WTC11 (cell line): ENCODE measurements at regions not wholly inside any gene's neighbourhood (a gene's known extent, or its start where the extent isn't known, plus 50 kb on each side); places are given as distances from the start of the nearest gene placed in this dataset.

Experiments used
- ATF1 ChIP-seq: sonication (generic); formaldehyde crosslinking; IDR thresholded peaks from 2 replicates; pipeline ENCODE4 v1.8.1; 2023; ENCODE audit warnings: mild to moderate bottlenecking, moderate library complexity, missing genetic modification reagents
- CREB1 ChIP-seq: sonication (generic); formaldehyde crosslinking; IDR thresholded peaks from 2 replicates; pipeline ENCODE4 v1.8.0; 2023; ENCODE audit warnings: mild to moderate bottlenecking, missing genetic modification reagents
- CTCF ChIP-seq: fragments of 200-600 bp; IDR thresholded peaks from 2 replicates; pipeline ENCODE4 v1.8.0; 2022; ENCODE audit warnings: antibody characterized with exemption
- E2F5 ChIP-seq: sonication (generic); formaldehyde crosslinking; IDR thresholded peaks from 2 replicates; pipeline ENCODE4 v1.8.1; 2022; ENCODE audit warnings: mild to moderate bottlenecking, moderate library complexity, missing genetic modification reagents
- ETV6 ChIP-seq: sonication (generic); formaldehyde crosslinking; IDR thresholded peaks from 2 replicates; pipeline ENCODE4 v1.8.1; 2022; ENCODE audit warnings: mild to moderate bottlenecking, missing genetic modification reagents
- IRF1 ChIP-seq: sonication (generic); formaldehyde crosslinking; IDR thresholded peaks from 2 replicates; pipeline ENCODE4 v1.8.0; 2023; ENCODE audit warnings: missing genetic modification reagents
- MLX ChIP-seq: sonication (generic); formaldehyde crosslinking; IDR thresholded peaks from 2 replicates; pipeline ENCODE4 v1.8.1; 2023; ENCODE audit warnings: mild to moderate bottlenecking, missing genetic modification reagents, moderate library complexity
- NFE2L1 ChIP-seq: sonication (generic); formaldehyde crosslinking; IDR thresholded peaks from 2 replicates; pipeline ENCODE4 v1.8.1; 2023; ENCODE audit warnings: missing genetic modification reagents
- NR1H2 ChIP-seq: sonication (generic); formaldehyde crosslinking; IDR thresholded peaks from 2 replicates; pipeline ENCODE4 v1.9.0; 2021; ENCODE audit warnings: mild to moderate bottlenecking, moderate library complexity, missing genetic modification reagents
- SP1 ChIP-seq: sonication (generic); formaldehyde crosslinking; conservative IDR thresholded peaks from 2 replicates; pipeline ENCODE4 v1.8.1; 2022; ENCODE audit warnings: missing genetic modification reagents

GRCh38 chr5:110058175-110058574 lies 368.4 kb downstream of the MAN2A1 start:
- TF ChIP-seq ATF1 (CRISPR knock-in tag) (no peak), MLX (CRISPR knock-in tag) (no peak), SP1 (no peak), ETV6 (no peak), CTCF (no peak), CREB1 (no peak), E2F5 (CRISPR knock-in tag) (no peak), NFE2L1 (CRISPR knock-in tag) (no peak), IRF1 (CRISPR knock-in tag) (no peak), NR1H2 (CRISPR knock-in tag) (no peak)
